Left hindlimb (tissue), 1 donor: ENCODE measurements at regions not wholly inside any gene's neighbourhood (a gene's known extent, or its start where the extent isn't known, plus 50 kb on each side); places are given as distances from the start of the nearest gene placed in this dataset.

Source experiments
- DNase-seq: peaks from one replicate; pipeline ENCODE4 v3.0.0-alpha.2; 2018

- no peak for DNase-seq
Measured at GRCh38 chr9:103649086-103649485, 445.0 kb upstream of the SMC2 start.

GRCh38 chr9:103658156-103658555, 436.0 kb upstream of the SMC2 start:
- DNase-seq = no peak

GRCh38 chr9:103660830-103661229, 433.3 kb upstream of the SMC2 start:
- no peak for DNase-seq

- no peak for DNase-seq
Measured at GRCh38 chr9:103661663-103662062, 432.4 kb upstream of the SMC2 start.

- no peak for DNase-seq
Measured at GRCh38 chr9:103669296-103669695, 424.8 kb upstream of the SMC2 start.

- DNase-seq = no peak
Measured at GRCh38 chr9:103674271-103674670, 419.8 kb upstream of the SMC2 start.

GRCh38 chr9:103680581-103680980, 413.5 kb upstream of the SMC2 start:
- DNase-seq = no peak

- DNase-seq = no peak
Measured at GRCh38 chr9:103681435-103681834, 412.7 kb upstream of the SMC2 start.

- no peak for DNase-seq
Measured at GRCh38 chr9:103700195-103700962, 393.7 kb upstream of the SMC2 start.

GRCh38 chr9:103702572-103702971, 391.5 kb upstream of the SMC2 start:
- no peak for DNase-seq

GRCh38 chr9:103707181-103707580, 386.9 kb upstream of the SMC2 start:
- DNase-seq = no peak

- no peak for DNase-seq
Measured at GRCh38 chr9:103709366-103709765, 384.7 kb upstream of the SMC2 start.

GRCh38 chr9:103713631-103714030, 380.5 kb upstream of the SMC2 start:
- DNase-seq = no peak

- peak; percentile 16 for DNase-seq
Measured at GRCh38 chr9:103714992-103715391, 379.1 kb upstream of the SMC2 start.

GRCh38 chr9:103721056-103721455, 373.1 kb upstream of the SMC2 start:
- DNase-seq = no peak

- no peak for DNase-seq
Measured at GRCh38 chr9:103730866-103731265, 363.2 kb upstream of the SMC2 start.

- DNase-seq = no peak
Measured at GRCh38 chr9:103731541-103731940, 362.6 kb upstream of the SMC2 start.

GRCh38 chr9:103734471-103734870, 359.6 kb upstream of the SMC2 start:
- no peak for DNase-seq

GRCh38 chr9:103755441-103755840, 338.7 kb upstream of the SMC2 start:
- no peak for DNase-seq

- DNase-seq = no peak
Measured at GRCh38 chr9:103755986-103756385, 338.1 kb upstream of the SMC2 start.

GRCh38 chr9:103757062-103757461, 337.0 kb upstream of the SMC2 start:
- DNase-seq = no peak

GRCh38 chr9:103761466-103761865, 332.6 kb upstream of the SMC2 start:
- DNase-seq = no peak

GRCh38 chr9:103789686-103790085, 304.4 kb upstream of the SMC2 start:
- no peak for DNase-seq

- DNase-seq = no peak
Measured at GRCh38 chr9:103798620-103799019, 295.5 kb upstream of the SMC2 start.

- no peak for DNase-seq
Measured at GRCh38 chr9:103799959-103800358, 294.1 kb upstream of the SMC2 start.
